A204.1 (cell line): ENCODE measurements at regions not wholly inside any gene's neighbourhood (a gene's known extent, or its start where the extent isn't known, plus 50 kb on each side); places are given as distances from the start of the nearest gene placed in this dataset.

Experiments used
- FAIRE-seq: peaks from 2 replicates; lab custom pipeline; 2012; peaks lifted over from hg19 to GRCh38; lab: Jason Lieb, UNC

- FAIRE-seq, result no peak
These were observed 129.9 kb upstream of the COL21A1 start for GRCh38 chr6:56377295-56377694.

DNA sequence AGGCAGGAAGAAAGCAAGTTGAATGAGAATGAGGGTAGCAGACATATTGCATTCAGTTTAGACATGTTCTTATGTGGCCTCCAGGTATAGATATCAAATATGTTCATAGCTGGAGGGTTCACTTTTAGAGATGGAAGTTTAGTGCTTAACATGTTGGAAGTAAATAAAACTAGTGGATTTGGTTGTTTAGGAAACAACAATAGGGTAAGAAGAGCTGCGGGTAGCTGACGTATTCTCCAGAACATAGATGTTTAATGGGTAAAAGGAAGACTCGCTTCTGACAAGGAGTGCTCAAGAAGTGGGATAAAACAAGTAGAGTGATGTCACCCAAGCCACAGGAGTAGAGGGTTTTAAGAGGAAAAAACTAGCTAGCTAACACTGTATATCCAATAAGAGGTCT is 128.4 kb upstream of the COL21A1 start:
- no peak for FAIRE-seq

- FAIRE-seq, result no peak
These were observed 127.5 kb upstream of the COL21A1 start for GRCh38 chr6:56374841-56375369.

- FAIRE-seq, result no peak
These were observed 125.1 kb upstream of the COL21A1 start for GRCh38 chr6:56372406-56372995.

- FAIRE-seq, result no peak
These were observed 123.3 kb upstream of the COL21A1 start for GRCh38 chr6:56370561-56371211.

- FAIRE-seq, result no peak
These were observed 122.8 kb upstream of the COL21A1 start for GRCh38 chr6:56370127-56370540.

DNA sequence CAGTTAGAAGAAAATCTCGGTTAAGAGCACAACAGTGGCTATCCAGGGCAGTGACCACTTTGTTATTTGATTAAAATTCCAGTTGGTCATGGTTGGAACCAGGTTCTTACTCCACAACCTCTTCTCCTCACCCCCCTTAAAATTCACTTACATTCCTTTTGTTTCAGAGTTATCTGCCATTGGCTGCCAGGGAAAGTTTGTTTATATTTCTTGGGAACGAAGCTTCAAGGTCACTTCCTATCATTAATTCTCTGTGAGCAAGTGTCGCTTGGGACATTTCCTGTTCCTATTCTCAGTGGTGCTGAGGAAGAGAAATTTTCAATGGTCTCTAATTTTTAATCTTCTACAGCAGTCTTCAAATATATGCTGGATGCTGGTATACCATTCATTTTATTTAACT is 121.1 kb upstream of the COL21A1 start:
- FAIRE-seq, result no peak

- FAIRE-seq, result no peak
These were observed 118.9 kb upstream of the COL21A1 start for GRCh38 chr6:56366141-56366852.

DNA sequence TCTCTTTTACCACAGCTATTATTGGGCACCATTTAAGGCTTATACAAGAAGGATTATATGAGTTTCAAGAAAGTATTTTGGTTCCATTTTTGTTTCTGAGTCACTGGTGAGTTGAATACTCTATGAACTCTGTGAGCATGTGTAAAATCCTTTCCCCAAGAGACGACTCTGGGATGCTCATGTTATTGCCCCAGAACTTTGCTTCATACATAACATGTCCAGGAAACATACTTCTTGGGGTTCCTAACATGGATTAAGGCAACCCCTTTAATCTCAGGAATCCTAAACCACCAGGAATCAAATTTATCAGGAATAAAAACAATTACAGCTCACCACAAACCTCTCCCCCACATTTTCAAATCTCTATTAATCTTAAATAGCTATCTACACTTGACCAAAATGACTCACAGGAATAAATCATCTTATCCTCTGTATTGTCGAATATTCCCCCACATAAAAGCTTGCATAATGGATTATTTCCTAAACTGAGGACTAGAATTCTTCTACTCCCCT is 117.5 kb upstream of the COL21A1 start:
- no peak for FAIRE-seq

GRCh38 chr6:56364431-56364826 is 117.0 kb upstream of the COL21A1 start:
- no peak for FAIRE-seq

- no peak for FAIRE-seq
These were observed 116.5 kb upstream of the COL21A1 start for GRCh38 chr6:56363796-56364430.

GRCh38 chr6:56361812-56362211 is 114.4 kb upstream of the COL21A1 start:
- FAIRE-seq, result no peak

GRCh38 chr6:56359201-56359899 is 112.0 kb upstream of the COL21A1 start:
- peak; percentile 96 for FAIRE-seq

- FAIRE-seq, result no peak
These were observed 110.4 kb upstream of the COL21A1 start for GRCh38 chr6:56357616-56358373.

DNA sequence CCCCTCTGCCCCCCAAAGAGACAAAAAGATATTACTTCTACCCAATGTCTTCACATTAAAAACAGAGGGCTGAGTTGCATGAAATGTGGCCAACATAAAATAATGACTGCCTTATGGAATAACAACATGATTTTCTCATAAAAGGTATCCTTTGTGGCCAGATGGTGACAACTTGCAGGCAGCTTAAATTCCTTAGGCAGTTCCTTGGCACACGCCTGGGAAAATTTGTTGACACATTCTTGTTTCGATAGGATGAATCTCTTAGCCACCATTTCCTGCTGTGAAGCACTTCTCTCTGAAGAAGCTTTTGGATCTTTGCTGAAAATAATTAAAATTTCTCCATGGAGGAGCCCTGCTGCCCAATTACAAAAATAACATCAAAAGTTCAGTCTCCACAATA is 109.0 kb upstream of the COL21A1 start:
- no peak for FAIRE-seq

DNA sequence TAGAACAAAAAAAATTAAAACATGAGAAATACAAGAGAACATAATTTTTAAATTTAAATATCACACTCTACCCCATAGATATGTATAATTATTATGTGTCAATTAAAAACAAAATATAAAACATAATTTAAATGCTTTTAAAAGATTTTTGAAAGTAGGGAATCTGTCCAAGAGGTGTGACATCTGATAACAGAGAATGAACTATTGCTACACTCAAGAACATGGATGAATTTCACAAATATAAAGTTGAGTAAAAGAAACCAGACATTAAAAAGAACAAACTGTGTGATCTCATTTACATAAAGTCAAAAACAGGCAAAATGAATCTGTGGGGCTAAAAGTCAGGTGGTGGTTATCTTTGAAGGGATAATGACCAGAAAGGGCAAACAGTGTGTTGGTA is 106.5 kb upstream of the COL21A1 start:
- peak; percentile 60 for FAIRE-seq

DNA sequence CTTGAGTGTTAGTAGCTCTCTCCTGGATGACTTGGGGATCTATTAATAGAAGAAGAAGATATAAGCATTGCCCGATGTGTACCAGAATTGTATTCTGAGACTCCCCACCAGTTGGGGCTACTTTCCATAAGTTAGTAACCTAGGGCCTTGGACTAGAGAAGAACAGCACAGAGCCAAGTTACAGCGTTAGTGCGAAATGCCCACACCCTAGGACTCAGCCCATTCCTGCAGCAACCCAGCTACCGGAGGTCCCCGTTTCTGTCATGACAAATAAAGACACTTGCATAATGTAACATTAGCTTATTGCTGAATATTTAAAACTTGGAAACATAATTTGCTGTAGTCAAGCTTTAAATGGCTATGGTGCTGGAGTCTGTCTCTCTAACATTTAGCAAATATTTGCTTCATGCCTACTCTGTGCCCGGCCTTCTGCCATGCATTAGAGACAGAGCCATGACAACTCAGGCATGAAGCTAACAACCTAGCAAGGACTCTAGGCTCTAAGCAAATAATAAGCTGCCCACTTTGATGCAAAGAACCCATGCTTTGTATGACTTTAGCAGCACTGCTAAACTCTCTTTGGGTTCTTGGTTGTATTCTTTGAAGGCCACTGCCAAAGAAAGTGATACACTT is 103.4 kb upstream of the COL21A1 start:
- no peak for FAIRE-seq

DNA sequence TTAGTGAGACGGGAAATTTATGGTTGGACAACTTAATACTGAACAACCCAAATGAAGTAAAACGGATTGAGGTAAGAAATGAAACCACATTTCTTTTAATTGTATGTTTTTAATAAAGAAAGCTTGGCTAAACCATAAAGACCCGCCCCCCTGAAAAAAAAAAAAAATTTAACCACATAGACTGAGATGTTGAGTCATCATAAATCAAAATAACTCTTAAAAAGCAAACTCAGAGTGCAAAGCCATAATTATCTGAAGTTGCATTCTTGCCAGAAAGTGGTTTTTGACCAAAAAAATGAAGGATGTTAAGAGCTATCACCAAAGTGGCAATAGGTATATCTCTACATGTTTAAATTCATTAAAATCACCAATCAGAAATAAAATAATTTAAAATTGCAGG is 101.8 kb upstream of the COL21A1 start:
- no peak for FAIRE-seq

DNA sequence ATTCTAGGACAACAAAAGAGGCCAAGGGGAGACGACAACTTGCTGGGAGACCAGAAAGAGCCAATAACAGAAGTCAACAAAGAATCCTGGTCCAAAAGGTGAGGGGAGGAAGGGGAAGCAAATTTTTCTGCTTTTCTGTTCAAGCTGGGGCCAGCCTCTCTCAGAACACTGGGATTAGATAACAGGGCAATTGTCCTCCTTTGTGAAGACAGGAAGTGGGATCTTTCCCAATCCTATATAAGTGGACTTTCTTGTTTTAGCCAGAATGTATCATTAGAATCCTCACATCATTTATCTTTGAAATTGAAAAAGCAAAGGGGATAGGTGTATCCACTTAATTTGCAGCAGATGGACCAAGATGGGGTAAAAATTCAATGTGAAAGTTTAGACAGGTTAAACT is 101.2 kb upstream of the COL21A1 start:
- FAIRE-seq, result no peak

DNA sequence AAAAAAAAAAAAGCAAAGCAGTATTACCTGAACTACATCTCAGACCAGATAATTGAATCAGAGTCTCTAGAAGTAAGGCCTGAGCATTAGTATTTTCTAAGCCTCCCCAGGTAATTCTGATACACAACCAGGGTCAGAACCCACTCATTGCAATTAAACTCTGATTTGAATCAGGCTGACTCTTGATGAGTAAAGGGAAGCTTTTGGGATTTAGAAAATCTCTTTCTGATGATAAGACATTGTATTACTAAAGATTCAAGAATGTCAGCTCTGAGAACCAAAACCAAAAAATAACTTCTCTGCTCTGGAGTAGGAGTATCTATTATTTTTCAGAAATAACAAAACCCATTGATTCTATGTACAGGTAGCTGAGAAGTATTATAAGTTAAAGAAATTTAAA is 100.1 kb upstream of the COL21A1 start:
- FAIRE-seq, result no peak

- no peak for FAIRE-seq
These were observed 99.6 kb upstream of the COL21A1 start for GRCh38 chr6:56346958-56347357.
